Umbilical cord (tissue), 1 donor: ENCODE measurements at regions not wholly inside any gene's neighbourhood (a gene's known extent, or its start where the extent isn't known, plus 50 kb on each side); places are given as distances from the start of the nearest gene placed in this dataset.

Experiments used
- DNase-seq: peaks from one replicate; pipeline ENCODE4 v3.0.0-alpha.2; 2015; ENCODE audit warnings: low spot score

DNA sequence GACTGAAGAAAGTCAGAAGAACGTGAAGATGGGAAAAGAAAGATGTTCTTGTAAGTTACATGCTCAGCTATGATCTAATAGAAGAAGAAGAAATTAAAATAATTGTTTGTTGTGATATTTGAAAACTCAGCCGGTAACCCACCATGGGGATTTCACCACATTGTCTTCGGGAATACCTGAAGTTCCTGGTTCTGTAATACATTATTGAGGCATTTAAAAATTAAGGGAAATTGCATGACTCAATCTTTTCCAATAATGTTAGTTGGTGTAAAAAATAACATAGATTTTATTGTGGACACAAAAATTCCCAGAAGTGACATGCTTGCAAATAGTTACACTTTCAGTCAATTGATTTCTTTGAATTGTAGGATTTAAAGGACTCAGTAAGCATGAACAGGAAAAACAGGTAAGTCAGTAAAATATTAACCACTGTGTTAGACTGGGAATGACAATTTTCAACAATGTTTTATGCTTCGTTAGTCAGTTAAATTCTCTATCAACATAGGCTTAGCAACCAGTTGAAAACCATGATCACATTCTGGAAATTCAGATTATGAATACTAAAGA is 745.1 kb downstream of the LTN1 start:
- DNase-seq, result no peak

GRCh38 chr21:28240586-28240985 is 752.1 kb downstream of the LTN1 start:
- DNase-seq, result no peak

GRCh38 chr21:28239340-28239739 is 753.3 kb downstream of the LTN1 start:
- DNase-seq, result peak; percentile 66

GRCh38 chr21:28237661-28238060 is 755.0 kb downstream of the LTN1 start:
- no peak for DNase-seq

DNA sequence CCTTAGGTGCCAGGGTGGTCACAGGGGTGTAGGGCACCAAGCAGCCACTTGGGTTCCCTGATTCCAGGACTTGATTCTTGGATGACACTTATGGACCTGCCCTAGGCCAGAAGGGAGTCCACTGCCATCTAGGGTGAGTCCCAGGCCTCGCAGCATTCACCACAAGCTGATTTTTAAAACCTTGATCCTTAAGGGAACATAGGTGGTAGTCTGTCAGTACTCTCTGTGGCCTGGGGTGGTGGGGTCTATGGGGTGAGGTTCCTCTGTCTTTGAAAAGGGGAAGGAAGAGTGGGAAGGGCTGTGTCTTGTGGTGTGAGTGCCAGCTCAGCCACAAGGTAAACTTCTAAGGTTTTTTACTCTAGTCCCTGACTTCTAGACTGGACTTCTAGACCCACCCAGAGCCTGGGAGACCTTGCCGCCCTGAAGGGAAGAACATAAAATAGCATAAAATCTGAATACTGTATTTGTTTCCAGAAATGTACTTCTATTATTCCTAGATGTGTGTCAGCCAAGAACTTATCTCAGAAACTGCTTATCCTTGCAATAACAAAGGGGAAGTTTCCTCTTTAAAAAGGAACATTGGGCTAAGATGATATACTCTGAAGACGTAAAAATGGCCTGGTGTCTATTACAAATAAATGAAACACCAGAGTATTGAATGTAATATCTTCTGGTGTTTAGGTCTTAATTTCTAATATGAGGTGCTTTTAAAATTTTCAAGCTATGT is 757.3 kb downstream of the LTN1 start:
- no peak for DNase-seq

DNA sequence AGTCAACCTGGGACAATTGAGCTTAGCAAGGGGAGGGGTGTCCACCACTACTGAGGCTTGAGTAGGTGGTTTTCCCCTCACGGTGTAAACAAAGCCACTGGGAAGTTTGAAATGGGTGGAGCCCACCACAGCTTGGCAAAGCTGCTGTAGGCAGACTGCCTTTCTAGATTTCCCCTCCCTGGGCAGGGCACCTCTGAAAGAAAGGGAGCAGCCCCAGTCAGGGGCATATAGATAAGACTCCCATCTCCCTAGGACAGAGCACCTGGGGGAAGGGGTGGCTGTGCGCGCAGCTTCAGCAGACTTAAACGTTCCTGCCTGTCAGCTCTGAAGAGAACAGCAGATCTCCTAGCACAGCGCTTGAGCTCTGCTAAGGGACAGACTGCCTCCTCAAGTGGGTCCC is 758.4 kb downstream of the LTN1 start:
- DNase-seq, result no peak

GRCh38 chr21:28233536-28234220 is 759.0 kb downstream of the LTN1 start:
- no peak for DNase-seq

- DNase-seq, result no peak
These were observed 762.1 kb downstream of the LTN1 start for GRCh38 chr21:28230559-28230958.

DNA sequence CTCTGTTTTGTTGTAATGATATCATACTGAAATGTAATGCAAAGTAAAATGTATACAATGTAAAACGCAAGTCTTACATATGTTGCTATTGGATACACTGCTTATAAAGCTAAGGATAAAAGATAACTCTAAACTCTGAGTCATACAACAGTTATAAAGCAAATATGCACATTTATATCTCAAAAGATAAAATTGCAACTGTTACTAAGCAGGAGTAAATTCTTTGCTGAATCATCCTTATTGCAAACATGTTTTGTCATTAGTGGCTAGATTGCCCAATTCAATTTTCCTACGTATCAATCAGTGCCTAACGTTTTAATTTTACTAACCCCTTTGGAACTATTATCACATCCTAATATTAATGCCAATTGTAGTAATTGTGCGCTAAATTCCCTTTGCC is 762.9 kb downstream of the LTN1 start:
- DNase-seq, result peak; percentile 85

DNA sequence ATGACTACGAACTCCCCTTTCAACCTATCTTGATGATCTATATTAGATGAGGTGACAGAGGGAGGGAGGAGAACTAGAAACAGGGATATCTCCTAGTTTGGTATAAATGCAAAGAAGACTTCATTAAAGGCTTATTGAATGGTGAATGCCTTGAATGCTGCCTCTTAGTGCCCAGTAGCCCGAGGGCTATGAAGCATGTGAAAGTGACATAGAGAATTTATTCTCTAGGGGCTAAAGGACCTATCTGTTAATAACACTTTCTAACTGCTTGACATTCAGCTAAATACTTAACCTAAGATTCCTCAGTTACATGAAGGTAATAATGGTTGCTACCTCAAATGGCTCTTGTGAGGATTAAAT is 764.1 kb downstream of the LTN1 start:
- DNase-seq, result no peak

GRCh38 chr21:28227881-28228635 is 764.6 kb downstream of the LTN1 start:
- peak; percentile 71 for DNase-seq

- DNase-seq, result no peak
These were observed 766.1 kb downstream of the LTN1 start for GRCh38 chr21:28226563-28226962.

DNA sequence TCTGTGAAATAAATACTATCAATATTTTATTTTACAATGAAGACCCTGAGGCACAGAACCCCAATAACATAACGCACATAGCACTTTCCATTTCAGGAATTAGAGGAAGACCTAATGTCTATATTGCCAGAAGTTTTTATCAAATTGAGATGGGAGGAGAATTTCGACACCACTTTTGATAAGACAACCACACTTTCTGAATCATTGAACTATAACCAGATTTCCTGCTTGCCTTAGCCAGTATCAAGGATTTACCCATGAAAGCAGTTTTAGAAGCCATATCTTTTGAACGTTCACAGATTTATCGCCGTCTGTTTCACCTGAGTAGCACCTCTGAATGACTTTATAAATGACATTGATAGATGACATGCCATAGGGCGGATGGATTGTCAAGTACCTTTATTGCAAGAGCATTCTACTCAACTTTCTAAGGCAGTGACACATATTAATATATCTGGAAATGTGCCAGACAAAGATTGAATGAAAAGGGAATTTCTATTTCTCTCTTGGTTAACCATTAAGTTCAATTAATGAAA is 768.4 kb downstream of the LTN1 start:
- DNase-seq, result no peak

GRCh38 chr21:28221984-28222383 is 770.7 kb downstream of the LTN1 start:
- DNase-seq, result no peak

- DNase-seq, result no peak
These were observed 772.0 kb downstream of the LTN1 start for GRCh38 chr21:28220680-28221079.

DNA sequence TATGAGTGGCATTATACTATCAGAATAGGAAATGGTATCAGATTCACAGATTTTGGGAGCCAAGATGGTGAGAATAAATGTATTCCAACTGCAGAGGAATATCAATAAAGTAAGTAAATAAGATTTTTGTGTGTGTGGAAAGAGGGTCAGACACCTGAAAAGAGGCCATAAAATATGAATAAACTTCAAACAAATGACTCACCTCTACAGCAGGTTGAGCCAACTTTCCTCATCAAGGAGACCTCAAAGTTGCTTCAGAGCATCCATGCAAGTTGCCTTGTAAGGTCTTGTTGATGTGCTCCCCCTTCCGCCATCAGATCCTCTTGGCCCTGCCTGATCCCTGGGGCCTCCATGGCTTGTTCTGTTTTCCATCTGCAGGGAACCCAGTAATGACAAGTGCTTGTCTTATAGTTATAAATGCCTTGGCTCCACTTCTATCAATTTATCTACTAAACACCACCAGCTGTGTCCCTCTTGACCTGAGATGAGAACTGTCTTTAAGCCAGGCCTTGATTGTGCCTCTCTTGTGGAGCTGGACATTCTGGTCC is 775.6 kb downstream of the LTN1 start:
- no peak for DNase-seq

- no peak for DNase-seq
These were observed 777.3 kb downstream of the LTN1 start for GRCh38 chr21:28215214-28215954.

- no peak for DNase-seq
These were observed 777.9 kb downstream of the LTN1 start for GRCh38 chr21:28214786-28215185.

DNA sequence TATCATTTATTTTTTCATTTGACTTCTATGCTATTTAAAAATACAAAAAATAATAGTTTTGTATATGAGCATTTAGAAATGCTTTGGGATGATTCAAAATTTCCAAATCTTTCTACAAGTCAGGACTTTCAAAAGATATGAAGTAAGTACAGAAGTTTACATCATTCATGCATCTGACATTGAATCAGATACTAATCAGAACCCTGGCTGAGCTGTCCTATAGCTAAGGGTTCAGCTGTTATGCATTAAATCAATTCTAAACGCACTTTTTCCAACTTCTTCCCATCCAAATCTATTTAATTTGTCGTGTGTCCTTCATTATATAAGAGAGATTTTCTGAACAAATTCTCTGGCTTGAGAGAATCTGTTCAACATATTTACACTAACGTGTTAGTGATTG is 779.4 kb downstream of the LTN1 start:
- DNase-seq, result no peak

- no peak for DNase-seq
These were observed 780.6 kb downstream of the LTN1 start for GRCh38 chr21:28212061-28212460.
